ENCODE measurements at regions not wholly inside any gene's neighbourhood (a gene's known extent, or its start where the extent isn't known, plus 50 kb on each side); places are given as distances from the start of the nearest gene placed in this dataset.

DNA sequence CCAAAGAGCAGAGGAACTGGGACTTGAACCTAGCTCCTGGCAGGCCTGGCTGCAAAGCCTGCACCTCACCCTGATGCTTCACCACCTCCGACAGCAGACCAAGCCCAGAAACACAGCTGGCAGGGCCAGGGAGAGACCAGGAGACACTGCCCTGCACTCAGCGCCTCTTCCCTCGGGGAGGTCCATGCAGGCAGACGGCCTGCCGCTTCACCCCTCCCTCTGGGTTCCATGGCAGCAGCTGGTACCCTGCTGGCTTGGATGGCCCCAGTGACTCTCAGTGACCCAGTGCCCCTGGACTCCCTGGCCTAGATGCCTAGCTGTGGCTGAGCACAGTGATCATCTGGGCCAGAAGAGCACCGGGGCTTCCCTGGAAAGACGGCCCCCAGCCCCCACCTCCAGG is 65.3 kb upstream of the TARDBP start:
- H3K4me1 ChIP-seq (ENCODE audit: control insufficient read depth in 1 of 2, insufficient read depth in 2 of 2, low read length in 2 of 2), result peaks cover 7 to 9% of the 10 kb centered on the region in 2 donors
- H3K4me2 ChIP-seq (replicated peaks; ENCODE audit: extremely low read depth, low read length, poor library complexity, severe bottlenecking), result no peak overlapping the region
- peaks cover 0 to 20% of the 10 kb centered on the region in 2 donors for H3K27me3 ChIP-seq (ENCODE audit: control insufficient read depth in 2 of 2, insufficient read depth in 2 of 2, low read length in 2 of 2)
- H3K9me3 ChIP-seq (replicated peaks in 1 of 2; ENCODE audit: control insufficient read depth in 1 of 2, insufficient read depth in 1 of 2, low read length in 2 of 2), result no peaks in the 10 kb centered on the region
- no peaks in the 10 kb centered on the region for H3K36me3 ChIP-seq (replicated peaks in 1 of 2; ENCODE audit: control insufficient read depth in 1 of 2, insufficient read depth in 2 of 2, low read length in 2 of 2)
- H3K27ac ChIP-seq (ENCODE audit: low read depth in 1 of 2, low read length in 2 of 2), result no peak overlapping the region
- H3K79me2 ChIP-seq (ENCODE audit: insufficient read depth, low read length), result no peaks in the 10 kb centered on the region
- intact Hi-C loops (cut with micrococcal nuclease), result loop anchor here in 1 of 2 donors (10.0 kb wide), 1 partner anchor 442 kb away; no protein-coding TSS in a partner anchor
- Mint-ChIP-seq H3K27me3 (ENCODE audit: low read depth in 3 of 3) (peaks cover 19 to 32% (median 21%) of the 10 kb centered on the region in 3 donors), H3K4me3 (no peak overlapping the region), H3K36me3 (no peaks in the 10 kb centered on the region), H3K4me1 (peaks cover 17% of the 10 kb centered on the region), H3K9me3 (no peaks in the 10 kb centered on the region), H3K27ac (no peak overlapping the region)
- H2AFZ ChIP-seq (ENCODE audit: insufficient read depth, low read depth, low read length, poor library complexity, severe bottlenecking), result no peak overlapping the region
- TF ChIP-seq, protein P1, sequence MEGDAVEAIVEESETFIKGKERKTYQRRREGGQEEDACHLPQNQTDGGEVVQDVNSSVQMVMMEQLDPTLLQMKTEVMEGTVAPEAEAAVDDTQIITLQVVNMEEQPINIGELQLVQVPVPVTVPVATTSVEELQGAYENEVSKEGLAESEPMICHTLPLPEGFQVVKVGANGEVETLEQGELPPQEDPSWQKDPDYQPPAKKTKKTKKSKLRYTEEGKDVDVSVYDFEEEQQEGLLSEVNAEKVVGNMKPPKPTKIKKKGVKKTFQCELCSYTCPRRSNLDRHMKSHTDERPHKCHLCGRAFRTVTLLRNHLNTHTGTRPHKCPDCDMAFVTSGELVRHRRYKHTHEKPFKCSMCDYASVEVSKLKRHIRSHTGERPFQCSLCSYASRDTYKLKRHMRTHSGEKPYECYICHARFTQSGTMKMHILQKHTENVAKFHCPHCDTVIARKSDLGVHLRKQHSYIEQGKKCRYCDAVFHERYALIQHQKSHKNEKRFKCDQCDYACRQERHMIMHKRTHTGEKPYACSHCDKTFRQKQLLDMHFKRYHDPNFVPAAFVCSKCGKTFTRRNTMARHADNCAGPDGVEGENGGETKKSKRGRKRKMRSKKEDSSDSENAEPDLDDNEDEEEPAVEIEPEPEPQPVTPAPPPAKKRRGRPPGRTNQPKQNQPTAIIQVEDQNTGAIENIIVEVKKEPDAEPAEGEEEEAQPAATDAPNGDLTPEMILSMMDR (IDR thresholded peaks at IDR 0.05), result no peak
- DNase-seq, result no peak
- no peak overlapping the region for H3K4me3 ChIP-seq (replicated peaks in 1 of 3; ENCODE audit: low read depth in 2 of 3, low read length in 3 of 3)
- H4K20me1 ChIP-seq (ENCODE audit: insufficient read depth, low read length), result no peaks in the 10 kb centered on the region
- WGBS (ENCODE audit: insufficient coverage), result 95% methylated on average over 7 of the region's 7 CpGs
- no peak overlapping the region for H3K9ac ChIP-seq (ENCODE audit: insufficient read depth, low read length, poor library complexity, severe bottlenecking)

DNA sequence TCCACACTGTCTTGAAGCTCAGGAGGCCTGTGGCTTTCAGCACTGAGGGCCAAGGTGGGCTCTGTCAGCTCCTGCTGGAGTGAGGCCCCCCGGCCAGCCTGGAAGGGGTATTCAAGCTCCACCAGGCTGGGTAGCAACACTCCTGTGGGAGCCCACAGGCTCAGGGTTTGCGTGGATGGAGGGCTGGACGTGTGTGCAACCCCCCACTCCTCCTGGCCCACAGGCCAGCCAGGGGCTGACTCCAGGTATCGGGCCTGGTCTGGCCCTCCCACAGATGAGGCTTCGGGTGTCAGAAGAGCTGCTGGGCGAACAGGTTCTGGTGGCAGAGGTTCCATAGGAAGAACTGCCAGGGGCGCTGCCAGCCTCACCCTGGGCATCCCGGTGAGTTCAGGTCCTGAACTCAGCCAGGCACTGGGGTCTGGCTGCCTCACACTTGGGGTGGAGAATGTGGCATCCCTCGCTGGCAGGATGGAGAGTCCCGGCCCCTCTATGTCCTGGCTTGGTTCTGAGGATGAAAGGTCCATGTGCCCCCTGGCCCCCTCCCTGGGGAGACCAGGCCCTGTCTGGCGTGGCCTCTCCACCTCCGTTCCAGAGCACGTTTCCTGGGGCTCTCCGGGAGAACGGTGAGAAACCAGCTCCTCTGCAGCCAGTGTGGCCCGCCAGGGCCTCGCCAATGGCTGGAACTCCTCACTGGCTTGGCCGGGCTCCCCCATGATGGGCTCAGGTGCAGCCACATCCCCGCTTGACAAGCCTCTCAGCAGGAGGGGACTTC is 64.6 kb upstream of the TARDBP start:
- Mint-ChIP-seq H3K27ac (no peak overlapping the region), H3K27me3 (ENCODE audit: low read depth in 3 of 3) (peaks cover 18 to 26% (median 19%) of the 10 kb centered on the region in 3 donors), H3K4me1 (peaks cover 14% of the 10 kb centered on the region), H3K9me3 (no peaks in the 10 kb centered on the region), H3K36me3 (no peaks in the 10 kb centered on the region), H3K4me3 (no peak overlapping the region)
- no peak overlapping the region for H3K4me2 ChIP-seq (replicated peaks; ENCODE audit: extremely low read depth, low read length, poor library complexity, severe bottlenecking)
- 91% methylated on average over 18 of the region's 19 CpGs for WGBS (ENCODE audit: insufficient coverage)
- no peaks in the 10 kb centered on the region for H4K20me1 ChIP-seq (ENCODE audit: insufficient read depth, low read length)
- H3K27ac ChIP-seq (ENCODE audit: low read depth in 1 of 2, low read length in 2 of 2), result no peak overlapping the region
- no peaks in the 10 kb centered on the region for H3K79me2 ChIP-seq (ENCODE audit: insufficient read depth, low read length)
- no peak overlapping the region for H3K9ac ChIP-seq (ENCODE audit: insufficient read depth, low read length, poor library complexity, severe bottlenecking)
- H3K27me3 ChIP-seq (ENCODE audit: control insufficient read depth in 2 of 2, insufficient read depth in 2 of 2, low read length in 2 of 2), result peaks cover 0 to 14% of the 10 kb centered on the region in 2 donors
- H2AFZ ChIP-seq (ENCODE audit: insufficient read depth, low read depth, low read length, poor library complexity, severe bottlenecking), result no peak overlapping the region
- TF ChIP-seq, protein P1 (IDR thresholded peaks at IDR 0.05), result no peak
- intact Hi-C loops (cut with micrococcal nuclease), result loop anchor here in 1 of 2 donors (10.0 kb wide), 1 partner anchor 443 kb away; no protein-coding TSS in a partner anchor
- H3K4me3 ChIP-seq (replicated peaks in 1 of 3; ENCODE audit: low read depth in 2 of 3, low read length in 3 of 3), result no peak overlapping the region
- no peaks in the 10 kb centered on the region for H3K36me3 ChIP-seq (replicated peaks in 1 of 2; ENCODE audit: control insufficient read depth in 1 of 2, insufficient read depth in 2 of 2, low read length in 2 of 2)
- H3K9me3 ChIP-seq (replicated peaks in 1 of 2; ENCODE audit: control insufficient read depth in 1 of 2, insufficient read depth in 1 of 2, low read length in 2 of 2), result no peaks in the 10 kb centered on the region
- DNase-seq, result no peak
- H3K4me1 ChIP-seq (ENCODE audit: control insufficient read depth in 1 of 2, insufficient read depth in 2 of 2, low read length in 2 of 2), result peaks cover 5 to 8% of the 10 kb centered on the region in 2 donors

Measured in CD14-positive monocyte (primary cell).